PFSK-1 (cell line): ENCODE measurements at regions not wholly inside any gene's neighbourhood (a gene's known extent, or its start where the extent isn't known, plus 50 kb on each side); places are given as distances from the start of the nearest gene placed in this dataset.

Experiments
- FOXP2 ChIP-seq: optimal IDR thresholded peaks from 2 replicates; pipeline ENCODE3; 2011; ENCODE audit warnings: borderline replicate concordance, control low read depth, inconsistent platforms; ENCODE audit not compliant: insufficient read depth; ENCODE audit errors: extremely low read length, extremely low read depth
- POLR2AphosphoS5 ChIP-seq: IDR thresholded peaks from 2 replicates; pipeline ENCODE4 v1.6.1; 2012; ENCODE audit warnings: low read depth, mild to moderate bottlenecking, control low read depth, low read length, moderate library complexity
- SIN3A ChIP-seq: IDR thresholded peaks from 2 replicates; pipeline ENCODE4 v1.6.1; 2012; ENCODE audit warnings: mild to moderate bottlenecking, low read length, moderate library complexity, borderline replicate concordance; ENCODE audit not compliant: insufficient read depth
- TAF1 ChIP-seq: IDR thresholded peaks from 2 replicates; pipeline ENCODE4 v1.6.1; 2012; ENCODE audit warnings: low read length, control low read depth, borderline replicate concordance; ENCODE audit not compliant: insufficient read depth
- TF ChIP-seq, protein P1 (sequence below), 2 experiments: IDR thresholded peaks; 2 replicates each; pipeline versions ENCODE4 v1.6.1 to v1.8.0; 2011 to 2012; ENCODE audit warnings: low read depth in 2 of 2, low read length in 2 of 2, control low read depth in 1 of 2, inconsistent platforms in 1 of 2, mild to moderate bottlenecking in 1 of 2, moderate library complexity in 1 of 2; ENCODE audit not compliant: insufficient read depth in 1 of 2

DNA sequence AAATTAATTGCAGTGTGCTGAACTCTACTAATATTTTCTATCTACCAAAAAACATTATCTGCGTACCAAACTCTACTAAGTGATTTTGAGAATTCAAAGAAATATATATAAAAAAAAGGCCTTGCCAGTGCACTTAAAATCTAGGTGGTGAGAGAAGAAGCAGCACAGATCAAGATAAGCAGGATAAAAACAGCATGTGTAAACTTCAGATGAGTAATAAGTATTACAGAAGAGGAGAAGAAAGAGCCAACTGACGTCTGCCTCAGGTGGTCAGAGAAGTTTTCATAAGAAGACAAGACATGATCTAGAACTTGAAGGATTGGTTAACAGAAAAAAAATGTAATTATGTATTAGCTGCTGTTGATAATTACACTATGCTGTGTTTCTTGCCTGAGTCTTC is 166.4 kb downstream of the DUSP6 start:
- TF ChIP-seq POLR2AphosphoS5 (no peak), SIN3A (no peak), TAF1 (no peak), FOXP2 (no peak)
- TF ChIP-seq, protein P1, sequence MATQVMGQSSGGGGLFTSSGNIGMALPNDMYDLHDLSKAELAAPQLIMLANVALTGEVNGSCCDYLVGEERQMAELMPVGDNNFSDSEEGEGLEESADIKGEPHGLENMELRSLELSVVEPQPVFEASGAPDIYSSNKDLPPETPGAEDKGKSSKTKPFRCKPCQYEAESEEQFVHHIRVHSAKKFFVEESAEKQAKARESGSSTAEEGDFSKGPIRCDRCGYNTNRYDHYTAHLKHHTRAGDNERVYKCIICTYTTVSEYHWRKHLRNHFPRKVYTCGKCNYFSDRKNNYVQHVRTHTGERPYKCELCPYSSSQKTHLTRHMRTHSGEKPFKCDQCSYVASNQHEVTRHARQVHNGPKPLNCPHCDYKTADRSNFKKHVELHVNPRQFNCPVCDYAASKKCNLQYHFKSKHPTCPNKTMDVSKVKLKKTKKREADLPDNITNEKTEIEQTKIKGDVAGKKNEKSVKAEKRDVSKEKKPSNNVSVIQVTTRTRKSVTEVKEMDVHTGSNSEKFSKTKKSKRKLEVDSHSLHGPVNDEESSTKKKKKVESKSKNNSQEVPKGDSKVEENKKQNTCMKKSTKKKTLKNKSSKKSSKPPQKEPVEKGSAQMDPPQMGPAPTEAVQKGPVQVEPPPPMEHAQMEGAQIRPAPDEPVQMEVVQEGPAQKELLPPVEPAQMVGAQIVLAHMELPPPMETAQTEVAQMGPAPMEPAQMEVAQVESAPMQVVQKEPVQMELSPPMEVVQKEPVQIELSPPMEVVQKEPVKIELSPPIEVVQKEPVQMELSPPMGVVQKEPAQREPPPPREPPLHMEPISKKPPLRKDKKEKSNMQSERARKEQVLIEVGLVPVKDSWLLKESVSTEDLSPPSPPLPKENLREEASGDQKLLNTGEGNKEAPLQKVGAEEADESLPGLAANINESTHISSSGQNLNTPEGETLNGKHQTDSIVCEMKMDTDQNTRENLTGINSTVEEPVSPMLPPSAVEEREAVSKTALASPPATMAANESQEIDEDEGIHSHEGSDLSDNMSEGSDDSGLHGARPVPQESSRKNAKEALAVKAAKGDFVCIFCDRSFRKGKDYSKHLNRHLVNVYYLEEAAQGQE (IDR thresholded peaks at IDR 0.05; ENCODE audit: insufficient read depth in 1 of 2, low read depth in 2 of 2, low read length in 2 of 2): no peak
